Myocyte (in vitro differentiated cells): ENCODE measurements at regions not wholly inside any gene's neighbourhood (a gene's known extent, or its start where the extent isn't known, plus 50 kb on each side); places are given as distances from the start of the nearest gene placed in this dataset.
A peak's percentile ranks its signal among the peaks of the same experiment; 100 is the strongest.

Experiments
- DNase-seq: peaks from one replicate; pipeline ENCODE4 v3.0.0-alpha.2; 2012; ENCODE audit warnings: low read depth

DNA sequence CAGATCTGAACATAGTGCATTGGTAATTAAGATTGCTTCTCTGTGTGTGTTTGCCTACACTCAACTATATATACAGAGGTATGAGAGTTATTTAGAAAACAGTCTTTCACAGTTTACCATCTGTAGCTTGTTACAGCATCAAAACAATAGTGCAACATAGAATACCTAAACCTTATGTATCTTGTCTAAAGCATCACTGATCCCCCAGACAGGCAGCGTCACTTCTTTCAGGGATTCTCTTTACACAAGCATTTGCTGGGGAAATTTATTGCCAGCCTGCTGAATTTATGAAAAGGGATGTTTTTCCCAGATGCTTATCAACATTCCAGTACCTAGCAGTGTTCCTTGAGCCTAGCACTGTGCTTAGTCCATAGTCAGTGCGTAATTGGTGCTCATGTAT is 195.8 kb upstream of the COL8A1 start:
- no peak for DNase-seq

DNA sequence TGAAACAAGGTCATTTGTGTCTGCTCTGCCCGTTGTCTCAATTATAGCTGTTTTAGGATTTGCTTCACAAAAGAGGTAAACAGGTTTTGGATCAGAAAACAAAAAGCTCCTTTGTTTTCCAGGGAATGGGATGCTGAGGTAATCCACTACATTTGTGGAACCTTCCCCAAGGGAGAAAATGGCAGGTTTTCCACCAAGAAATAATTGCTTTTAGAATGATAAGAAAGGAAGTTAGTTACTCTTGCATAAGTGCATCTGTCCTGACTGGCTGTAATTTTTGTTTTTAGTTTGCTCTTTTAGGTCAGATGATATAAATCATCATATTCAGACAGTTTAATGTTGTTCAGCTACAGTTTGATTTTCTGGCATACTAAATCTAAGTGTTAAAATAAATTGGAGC is 198.5 kb upstream of the COL8A1 start:
- peak; percentile 10 for DNase-seq

DNA sequence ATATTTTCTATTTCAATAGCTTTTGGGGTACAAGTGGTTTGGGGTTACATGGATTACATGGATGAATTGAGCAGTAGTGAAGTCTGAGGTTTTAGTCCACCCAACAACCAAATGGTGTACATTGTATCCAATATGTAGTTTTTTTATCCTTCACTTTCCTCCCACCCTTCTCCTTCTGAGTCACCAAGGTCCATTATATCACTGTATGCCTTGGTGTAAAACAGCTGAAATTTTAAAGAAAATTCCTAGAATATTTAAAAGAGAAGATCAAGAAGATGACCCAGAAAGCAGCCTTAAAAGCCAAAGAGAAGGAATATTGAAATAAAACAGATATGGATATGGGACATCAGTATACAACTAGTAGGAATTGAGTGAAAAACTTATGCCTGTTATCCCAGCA is 204.2 kb upstream of the COL8A1 start:
- DNase-seq = no peak

DNA sequence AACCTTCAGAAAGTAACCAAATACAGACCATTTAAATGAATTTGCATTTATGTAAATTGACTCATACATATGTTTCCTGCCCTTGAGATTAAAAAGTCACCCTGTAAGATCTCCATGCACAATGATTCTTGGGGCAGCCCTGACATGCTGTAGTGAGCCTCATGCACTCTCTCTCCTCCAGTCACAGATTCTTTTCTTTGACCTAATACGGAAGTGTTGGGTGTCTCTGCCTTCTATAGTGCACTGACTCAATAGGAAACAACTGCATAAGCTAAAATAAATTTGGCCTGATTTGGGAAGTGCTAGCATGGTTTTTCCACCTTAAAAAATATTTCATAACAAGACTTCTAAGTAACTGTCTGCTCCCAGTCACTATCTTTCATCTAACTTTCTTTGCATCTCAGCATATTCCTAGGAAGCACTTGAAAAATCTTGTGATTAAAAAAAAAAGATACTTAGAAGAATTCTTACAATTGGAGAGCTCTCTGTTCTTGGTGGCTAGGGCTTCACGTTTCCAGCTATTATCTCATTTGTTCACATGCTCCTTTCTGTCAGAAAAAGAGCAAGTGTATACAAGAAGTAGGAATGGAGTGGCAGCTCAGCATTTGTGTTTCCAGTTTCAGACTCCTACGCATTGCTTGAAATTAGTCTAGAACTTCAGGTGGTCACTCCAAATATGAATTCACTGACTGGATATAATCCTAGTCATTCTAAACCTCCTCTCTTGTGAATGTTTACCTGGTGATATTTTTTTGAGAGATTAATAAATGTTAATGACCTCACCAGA is 207.9 kb upstream of the COL8A1 start:
- no peak for DNase-seq

DNA sequence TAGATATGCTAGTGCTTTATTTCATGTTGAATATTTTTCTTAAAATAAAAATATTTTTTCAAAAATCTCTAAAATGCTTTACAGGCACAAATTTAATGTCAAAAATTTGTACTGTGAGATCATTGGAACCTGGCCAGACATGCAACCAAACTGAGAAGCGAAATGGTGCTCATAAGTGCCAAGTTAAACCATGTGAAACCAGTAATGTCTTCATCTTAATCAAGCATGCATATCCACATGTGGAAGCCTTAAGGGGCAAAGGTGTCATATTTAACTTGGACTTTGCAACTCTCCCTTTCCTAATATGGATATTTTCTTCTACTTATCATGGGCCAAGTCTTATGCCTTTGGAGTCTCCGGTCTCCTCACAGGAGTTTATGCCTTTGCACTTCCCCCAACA is 208.9 kb upstream of the COL8A1 start:
- DNase-seq = no peak

DNA sequence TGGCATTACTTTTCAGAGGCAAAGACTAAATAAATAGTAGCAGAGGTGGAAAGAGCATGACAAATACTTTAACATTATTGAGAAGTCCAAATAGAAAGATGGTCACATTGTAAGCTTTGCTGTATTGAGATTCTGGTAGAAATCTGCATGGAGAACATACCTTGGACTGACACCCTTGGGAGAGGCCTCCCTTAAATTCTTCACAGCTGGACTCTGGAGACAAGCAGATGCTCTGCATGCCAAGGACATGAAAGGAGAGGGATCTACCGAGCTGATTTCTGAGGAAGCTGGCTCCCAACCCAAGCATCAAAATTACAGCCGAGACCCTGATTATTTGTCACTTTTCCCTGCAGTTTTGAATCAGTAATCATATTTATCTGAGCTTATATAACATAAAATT is 212.5 kb upstream of the COL8A1 start:
- DNase-seq = no peak

DNA sequence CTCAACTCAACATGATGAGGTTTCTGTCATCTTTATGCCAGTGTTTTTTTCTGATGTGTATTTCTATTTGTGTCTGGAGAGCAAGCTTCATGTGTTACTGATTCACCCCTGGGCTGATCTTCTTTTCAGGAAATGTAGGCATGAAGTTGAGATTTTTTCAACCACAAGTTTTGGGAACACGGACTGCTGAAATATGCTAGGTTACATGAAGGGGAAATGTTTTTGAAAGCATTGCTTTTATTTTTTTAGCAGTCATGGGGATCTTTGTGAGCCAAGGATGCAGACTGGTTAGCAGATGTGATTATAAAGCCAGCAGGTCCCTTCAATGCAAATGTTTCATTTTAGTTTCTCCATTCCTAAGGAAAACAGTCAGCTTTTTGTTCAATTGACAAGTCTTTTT is 219.3 kb upstream of the COL8A1 start:
- peak; percentile 59 for DNase-seq

DNA sequence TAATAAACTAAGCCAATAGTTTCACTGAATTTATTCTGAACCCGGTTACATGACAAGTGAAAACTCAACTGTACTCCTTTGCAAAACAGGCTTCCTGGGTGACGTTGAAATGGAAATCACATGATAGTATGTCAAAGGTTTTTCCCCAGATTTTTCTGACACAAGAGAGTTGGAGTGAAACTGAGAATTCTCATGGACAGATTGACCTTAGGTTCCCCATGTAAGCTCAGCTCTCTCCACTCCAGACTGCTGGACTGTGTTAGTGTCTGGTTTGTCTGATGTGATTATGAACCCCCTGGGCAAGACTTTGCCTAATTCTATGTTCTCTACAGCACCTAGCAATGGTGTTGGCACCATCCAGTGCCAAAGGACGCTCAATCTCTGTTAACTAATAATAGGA is 219.7 kb upstream of the COL8A1 start:
- DNase-seq = no peak

DNA sequence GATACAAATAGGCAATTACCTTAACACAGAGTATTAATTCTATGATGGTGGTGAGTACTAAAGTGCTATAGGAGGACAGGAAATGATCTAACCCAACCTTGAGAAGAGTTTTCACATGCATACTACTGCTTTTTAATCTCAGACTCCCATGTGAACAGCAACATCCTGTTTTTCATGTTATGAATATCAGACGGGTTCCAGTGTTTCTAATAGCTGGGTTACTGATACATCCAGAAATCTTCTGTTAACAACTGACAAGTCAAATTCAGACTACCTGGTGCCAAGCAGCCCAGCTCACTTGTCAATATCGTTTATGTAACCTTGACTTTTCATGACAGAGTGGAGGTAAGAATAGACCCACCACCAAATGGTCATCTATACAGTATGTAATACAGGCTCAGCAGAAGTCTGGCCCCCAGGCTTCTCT is 220.2 kb upstream of the COL8A1 start:
- DNase-seq = no peak

DNA sequence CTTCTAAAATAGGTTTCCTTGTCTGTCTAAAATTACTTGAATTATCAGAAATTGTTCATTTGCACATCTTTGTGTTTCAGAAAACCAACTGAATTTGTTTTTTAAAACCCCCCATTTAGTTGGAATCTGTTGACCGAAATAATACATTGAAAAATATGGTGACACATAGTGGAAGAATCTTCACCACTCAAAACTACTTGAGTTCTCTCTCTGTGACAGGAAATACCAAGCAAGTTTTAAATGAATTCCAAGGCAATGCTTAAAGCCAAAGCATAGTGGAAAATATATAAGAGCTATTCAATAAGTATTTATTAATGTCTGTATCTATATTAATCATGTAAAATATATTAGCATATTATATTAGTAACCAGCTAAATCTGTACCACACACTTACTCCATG is 224.9 kb upstream of the COL8A1 start:
- peak; percentile 60 for DNase-seq

DNA sequence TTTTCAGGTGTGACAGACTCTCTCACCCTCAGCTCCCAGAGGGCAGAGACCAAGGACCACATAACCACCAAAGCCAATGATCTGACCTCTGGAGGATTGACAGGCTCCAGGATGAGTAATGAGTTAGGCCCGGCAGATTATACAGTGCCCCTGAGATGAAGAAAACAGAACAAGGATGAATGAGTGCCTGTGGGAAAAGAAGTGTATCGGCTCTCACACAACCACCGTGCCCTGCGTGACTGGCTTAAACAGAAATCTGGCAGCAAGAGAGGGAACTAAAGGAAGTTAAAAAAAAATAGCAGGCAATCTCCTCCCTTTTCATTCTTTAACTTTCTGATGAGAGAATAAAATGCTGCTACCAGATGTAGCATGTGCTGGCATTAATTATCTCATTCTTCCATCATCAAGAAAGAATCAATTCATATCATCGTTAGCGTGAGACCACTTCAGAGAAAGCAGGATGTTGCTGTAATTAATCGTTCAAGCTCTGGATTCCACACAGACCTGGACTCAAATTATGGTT is 227.5 kb upstream of the COL8A1 start:
- DNase-seq = peak; percentile 76

DNA sequence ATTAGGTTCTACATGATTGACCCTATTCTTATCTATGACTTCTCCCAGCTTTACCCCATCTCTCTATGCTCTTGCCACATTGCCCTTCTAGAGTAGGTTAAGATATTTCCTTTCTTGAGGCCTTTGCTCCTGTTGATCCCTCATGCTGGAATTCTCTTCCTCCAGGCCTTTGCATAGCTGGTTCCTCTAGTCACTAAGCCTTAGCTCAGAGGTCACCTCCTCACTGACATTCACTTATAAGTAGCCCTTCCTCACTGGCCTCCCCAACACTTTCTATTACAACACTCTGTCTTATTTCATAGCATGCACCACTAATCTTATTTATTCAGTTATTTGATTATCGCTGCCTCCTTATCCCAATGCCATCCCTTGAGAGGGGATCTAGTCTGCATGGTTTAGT is 228.4 kb upstream of the COL8A1 start:
- no peak for DNase-seq

DNA sequence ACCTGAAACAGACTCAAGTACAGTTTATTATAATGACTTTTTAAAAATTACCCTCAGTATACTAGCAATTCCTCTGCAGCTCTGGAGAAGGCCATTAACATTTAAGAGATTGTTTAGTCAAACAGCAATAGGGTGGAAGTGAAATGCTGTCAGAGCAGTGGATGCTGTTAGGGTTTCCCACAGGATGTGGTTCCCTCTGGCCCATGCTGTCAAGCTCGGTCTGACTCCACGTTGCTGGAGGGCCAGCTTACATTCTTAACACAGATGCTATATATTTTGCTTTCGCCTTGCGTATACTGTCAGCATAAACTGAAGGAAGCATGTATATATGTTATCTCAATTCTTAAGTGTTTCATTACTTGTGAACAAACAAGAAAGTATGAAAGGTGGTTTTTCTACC is 231.1 kb upstream of the COL8A1 start:
- no peak for DNase-seq

DNA sequence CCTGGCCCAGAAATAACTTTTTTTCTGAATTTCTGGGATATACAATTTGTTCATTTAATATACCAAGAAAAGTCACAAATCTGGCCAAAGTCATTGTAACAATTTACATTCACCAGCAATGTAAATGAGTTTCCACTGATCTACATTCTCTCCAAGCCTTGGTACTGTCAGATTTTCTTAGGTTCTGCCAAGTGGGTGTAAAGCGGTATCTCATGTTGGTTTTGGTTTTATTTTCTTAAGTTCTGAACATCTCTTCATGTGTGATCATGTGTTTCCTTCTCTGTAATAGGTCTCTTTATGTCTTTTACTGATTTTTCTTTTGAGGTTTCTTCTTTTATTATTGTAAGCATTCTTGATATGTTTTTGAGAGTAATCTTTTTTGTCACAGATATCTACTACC is 235.6 kb upstream of the COL8A1 start:
- DNase-seq = no peak

DNA sequence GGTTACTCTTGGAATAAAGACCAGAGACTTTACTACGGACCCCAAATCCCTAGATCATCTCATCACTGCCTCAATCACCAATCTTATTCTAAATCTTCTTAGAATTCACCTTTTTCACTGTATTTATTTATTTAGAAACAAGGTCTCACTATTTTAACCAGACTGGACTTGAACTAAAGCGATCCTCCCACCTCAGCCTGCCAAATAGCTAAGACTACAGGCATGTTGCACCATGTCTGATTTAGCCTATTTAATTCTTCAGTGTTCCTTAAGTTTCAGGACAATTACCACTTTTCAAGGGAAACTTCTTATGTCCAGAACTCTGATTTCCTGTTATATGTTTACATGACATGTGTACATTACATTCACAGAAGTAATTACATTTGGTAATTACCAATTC is 238.0 kb upstream of the COL8A1 start:
- no peak for DNase-seq

DNA sequence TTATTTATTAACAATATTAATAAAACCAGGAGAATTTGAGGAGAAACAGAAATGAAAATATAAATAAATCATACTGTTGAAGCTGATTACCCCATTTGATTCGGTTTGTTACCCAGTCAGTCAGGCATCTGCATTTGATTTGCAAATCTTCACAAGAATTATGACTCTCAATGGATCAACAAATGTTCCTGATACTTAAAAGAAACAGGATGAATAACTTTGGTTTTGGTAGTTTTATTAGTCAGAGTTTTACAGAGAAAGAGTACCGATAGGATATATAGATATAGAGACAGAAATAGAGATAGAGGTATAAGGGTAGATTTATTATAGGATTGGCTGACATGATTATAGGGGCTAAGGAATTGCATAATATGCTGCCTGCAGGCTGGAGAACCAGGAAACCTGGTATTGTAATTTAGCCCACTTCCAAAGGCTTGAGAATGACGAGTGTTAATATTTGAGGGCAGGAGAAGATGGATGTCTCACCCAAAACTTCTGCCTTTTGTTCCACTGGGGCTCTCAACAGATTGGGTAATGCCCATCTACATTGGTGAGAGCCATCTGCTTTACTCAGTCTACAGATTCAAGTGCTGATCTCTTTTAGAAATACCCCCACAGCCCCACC is 241.6 kb upstream of the COL8A1 start:
- no peak for DNase-seq

DNA sequence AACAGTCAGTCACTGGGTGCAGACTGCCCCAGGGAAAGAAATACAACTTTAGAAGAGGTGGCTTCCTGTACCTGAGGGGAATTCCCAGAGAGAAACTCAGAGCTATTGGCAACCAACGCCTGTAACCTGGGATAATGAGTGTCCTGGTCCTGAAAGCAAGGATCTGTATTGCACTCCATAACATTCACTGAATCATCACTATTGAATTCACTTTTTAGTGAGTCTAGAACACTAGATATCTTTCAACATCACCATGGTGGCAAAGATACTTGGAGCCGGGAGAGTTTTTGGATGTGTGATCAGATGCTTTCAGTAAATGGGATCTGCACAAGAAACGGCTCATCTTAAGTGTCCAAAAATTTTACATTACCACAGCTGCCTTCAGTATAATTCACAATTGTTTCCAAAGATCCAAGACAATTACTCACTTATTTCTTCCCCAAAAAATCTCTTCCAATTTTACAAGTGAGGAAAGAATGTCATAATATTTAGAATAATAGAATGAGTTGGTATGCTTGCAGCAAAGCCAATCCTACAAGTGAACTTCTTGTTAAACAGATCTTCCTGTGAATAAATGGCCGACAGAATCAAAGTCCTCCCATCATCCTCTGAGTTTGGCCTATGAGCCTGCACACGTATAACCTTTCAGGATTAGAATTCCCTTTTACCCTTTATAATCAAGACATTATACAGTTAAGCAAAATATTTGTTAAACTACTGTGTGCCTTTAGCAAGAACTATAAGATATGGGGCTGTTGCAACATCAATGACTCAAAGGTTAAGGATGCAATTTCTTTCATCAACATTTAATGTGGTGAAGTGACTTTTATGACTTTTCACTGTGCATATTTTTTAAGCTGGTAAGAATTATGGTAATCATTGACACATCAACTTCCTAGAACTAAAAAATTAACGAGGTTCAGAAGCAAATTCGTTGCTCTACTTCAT is 243.3 kb upstream of the COL8A1 start:
- no peak for DNase-seq

DNA sequence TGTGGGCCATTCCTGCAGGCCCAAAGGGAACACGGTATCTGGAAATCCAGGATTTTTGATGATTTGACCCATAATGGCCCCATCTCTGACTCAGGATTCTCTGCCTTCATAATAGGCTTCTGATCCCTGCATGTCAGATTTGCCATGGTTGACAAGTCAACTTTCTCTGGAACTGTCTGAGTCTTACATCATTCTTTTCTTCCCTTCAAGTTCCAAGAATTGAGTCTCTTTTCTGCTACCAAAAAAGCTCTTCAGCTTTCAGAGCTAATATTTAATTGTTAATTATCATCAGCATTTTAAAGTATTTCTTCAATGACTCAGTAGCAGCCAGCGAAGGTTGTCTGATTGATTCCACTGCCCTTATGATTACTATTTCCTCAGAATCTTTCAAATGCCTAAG is 244.4 kb upstream of the COL8A1 start:
- no peak for DNase-seq

DNA sequence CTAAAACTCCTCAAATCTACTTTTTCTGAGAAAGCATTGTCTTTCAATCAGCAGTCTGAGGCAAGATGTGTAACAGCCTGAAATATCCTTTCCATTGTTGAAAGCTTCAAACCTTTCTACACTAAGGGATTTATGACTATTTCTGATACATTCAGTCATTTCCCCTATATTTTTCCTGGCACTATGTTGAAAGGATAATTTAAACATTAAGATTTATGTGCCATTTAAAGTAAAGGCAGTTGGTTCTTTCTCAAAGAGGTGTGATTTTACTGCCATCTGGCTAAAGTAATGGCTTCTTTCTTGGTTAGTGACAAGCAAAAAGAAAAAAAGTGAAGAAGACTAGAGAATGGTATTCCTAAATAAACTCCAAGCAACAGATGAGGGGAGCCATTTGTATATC is 249.6 kb upstream of the COL8A1 start:
- no peak for DNase-seq

DNA sequence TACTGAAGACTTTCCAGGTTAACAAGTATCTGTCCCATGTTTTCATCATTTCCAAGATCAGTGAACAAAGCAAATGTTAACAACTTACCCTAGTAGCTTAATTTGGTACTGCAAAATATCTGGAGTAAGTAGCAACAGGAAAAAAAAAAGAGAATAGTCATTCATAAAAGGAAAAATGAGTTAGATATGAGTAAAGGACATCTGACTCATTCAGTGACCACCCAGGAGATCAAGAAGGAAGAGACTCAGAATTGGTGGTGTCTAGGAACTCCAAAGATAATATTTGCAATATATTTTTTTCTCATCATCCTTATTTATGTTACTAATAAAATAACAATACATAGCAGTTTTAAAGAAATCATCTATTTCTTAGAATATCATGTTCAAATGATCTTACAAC is 253.8 kb upstream of the COL8A1 start:
- DNase-seq = no peak

DNA sequence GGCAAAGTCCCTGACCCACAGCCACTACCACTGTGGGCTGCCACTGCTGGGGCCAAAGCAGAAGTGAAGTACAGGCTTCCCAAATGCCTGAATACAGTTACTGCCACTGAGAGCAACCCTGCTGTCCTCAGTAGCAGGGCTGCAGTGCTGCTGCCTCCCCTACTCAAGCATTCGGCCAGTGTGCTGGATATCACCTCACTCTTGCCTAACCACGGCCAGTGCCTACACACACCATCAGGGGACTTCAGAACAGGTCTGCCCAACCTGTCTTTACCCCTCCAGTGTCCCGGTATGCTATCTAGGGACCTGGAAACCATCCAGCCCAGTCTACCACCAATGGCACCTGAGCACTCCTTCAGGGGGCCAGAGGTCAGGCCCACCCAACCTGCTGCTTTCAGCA is 261.5 kb upstream of the COL8A1 start:
- no peak for DNase-seq

DNA sequence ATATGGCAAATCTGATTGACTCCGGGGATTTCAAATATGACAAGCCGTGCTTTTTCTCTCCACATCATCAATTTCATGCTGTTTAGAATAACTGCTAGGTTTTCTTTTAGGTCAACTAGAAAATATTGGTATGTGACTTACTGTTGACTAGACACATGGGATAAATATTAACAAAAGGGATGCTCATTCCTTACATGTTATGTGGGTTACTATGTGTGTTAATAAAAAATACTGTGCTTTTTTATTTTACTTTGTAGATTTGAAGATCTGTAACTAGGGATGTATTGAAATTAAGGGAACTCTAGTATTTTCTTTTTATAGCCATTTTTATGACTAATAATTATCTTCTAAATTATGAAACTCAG is 264.6 kb upstream of the COL8A1 start:
- DNase-seq = no peak
